C4-2B (cell line): ENCODE measurements at regions not wholly inside any gene's neighbourhood (a gene's known extent, or its start where the extent isn't known, plus 50 kb on each side); places are given as distances from the start of the nearest gene placed in this dataset.

Experiments used
- H3K27ac ChIP-seq: fragments of 450-650 bp; 2 replicates; pipeline ENCODE4 v1.5.1; 2017
- ZFX ChIP-seq: fragments of 450-650 bp; IDR thresholded peaks from 2 replicates; pipeline ENCODE4 v1.6.1; 2017
- TF ChIP-seq, protein P1 (sequence below): fragments of 450-650 bp; conservative IDR thresholded peaks from 2 replicates; pipeline ENCODE4 v1.5.1; 2017; ENCODE audit warnings: mild to moderate bottlenecking

DNA sequence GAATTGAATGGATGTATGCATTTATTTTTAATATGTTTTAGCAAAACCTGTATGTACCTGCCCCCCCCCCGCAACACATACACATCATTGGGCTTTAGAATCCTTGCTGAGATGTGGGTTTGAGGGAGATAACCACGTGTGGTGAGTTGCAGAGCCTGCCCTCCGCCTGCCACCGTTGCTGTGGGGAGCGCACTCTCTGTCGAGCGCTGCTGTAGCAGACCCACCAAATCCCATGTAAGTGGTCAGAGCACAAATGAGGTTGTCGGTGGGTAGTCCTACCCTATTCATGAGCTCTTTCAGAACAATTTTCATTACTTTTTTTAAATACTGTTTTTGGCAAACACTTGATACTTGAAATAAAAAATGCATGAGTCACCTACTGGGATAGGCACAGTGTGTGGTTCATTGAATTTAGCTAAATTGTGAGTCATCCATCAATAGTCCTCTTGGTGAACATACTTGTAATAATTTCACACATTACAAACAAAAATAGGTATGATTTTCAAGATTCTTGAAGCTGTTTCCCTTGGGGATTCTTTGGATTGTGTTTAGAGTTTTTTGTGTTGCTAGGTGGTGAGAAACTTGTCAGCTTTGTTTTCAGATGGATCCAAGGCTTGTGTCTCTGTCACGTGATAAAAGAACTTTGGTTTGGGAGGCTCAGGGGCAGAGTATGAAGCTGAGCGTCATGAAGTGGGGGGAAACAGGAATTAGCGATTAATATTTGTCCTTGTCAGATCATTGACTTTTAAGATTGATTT is 107.6 kb downstream of the PTCSC3 start:
- TF ChIP-seq, protein P1, sequence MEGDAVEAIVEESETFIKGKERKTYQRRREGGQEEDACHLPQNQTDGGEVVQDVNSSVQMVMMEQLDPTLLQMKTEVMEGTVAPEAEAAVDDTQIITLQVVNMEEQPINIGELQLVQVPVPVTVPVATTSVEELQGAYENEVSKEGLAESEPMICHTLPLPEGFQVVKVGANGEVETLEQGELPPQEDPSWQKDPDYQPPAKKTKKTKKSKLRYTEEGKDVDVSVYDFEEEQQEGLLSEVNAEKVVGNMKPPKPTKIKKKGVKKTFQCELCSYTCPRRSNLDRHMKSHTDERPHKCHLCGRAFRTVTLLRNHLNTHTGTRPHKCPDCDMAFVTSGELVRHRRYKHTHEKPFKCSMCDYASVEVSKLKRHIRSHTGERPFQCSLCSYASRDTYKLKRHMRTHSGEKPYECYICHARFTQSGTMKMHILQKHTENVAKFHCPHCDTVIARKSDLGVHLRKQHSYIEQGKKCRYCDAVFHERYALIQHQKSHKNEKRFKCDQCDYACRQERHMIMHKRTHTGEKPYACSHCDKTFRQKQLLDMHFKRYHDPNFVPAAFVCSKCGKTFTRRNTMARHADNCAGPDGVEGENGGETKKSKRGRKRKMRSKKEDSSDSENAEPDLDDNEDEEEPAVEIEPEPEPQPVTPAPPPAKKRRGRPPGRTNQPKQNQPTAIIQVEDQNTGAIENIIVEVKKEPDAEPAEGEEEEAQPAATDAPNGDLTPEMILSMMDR = no peak
- no peak for TF ChIP-seq ZFX
- H3K27ac ChIP-seq = no peak overlapping the region

DNA sequence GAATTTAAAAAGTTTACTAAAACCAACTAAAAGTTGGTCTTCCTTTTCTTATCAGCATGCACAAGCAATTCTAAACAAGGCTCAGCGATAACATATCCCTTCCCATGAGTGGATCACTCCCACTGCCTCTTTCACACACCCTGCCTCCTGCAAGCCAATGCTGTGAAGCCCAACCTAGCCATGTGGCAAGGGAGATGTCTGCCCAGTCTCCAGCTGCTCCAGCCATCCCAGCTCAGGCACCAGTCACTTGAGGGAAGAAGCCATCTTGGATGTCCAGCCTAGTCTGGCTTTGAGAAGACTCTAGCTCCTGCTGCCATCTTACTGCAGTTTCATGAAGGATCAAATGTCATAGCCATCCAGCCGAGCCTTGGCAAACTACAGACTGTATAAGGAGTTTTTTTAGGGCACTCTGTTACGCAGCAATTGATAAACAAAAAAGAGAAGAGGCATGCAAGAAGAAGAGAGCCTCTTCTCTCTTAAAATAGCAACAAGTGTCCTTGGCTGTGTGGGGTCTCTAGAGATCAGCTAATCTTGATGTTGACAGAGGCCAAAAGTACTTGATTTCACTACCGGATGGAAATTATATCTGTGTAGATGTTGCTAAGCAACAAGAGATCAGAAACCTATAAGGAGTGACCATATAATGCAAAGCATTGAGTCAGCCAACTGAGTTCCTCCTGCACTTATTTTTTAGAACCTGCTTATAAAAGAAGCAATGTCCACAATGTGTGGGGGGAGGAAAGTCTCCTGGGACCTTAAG is 108.9 kb downstream of the PTCSC3 start:
- H3K27ac ChIP-seq = no peak overlapping the region
- TF ChIP-seq, protein P1 = no peak
- no peak for TF ChIP-seq ZFX

- TF ChIP-seq ZFX = no peak
- TF ChIP-seq, protein P1 = no peak
- no peak overlapping the region for H3K27ac ChIP-seq
Observed at GRCh38 chr14:36066636-36067035, 109.9 kb downstream of the PTCSC3 start.

GRCh38 chr14:36065831-36066230 is 110.7 kb downstream of the PTCSC3 start:
- TF ChIP-seq ZFX = no peak
- TF ChIP-seq, protein P1 = no peak
- H3K27ac ChIP-seq = no peak overlapping the region

- H3K27ac ChIP-seq = no peak overlapping the region
- no peak for TF ChIP-seq ZFX
- TF ChIP-seq, protein P1 = no peak
Observed at GRCh38 chr14:36059531-36059930, 117.0 kb downstream of the PTCSC3 start.

DNA sequence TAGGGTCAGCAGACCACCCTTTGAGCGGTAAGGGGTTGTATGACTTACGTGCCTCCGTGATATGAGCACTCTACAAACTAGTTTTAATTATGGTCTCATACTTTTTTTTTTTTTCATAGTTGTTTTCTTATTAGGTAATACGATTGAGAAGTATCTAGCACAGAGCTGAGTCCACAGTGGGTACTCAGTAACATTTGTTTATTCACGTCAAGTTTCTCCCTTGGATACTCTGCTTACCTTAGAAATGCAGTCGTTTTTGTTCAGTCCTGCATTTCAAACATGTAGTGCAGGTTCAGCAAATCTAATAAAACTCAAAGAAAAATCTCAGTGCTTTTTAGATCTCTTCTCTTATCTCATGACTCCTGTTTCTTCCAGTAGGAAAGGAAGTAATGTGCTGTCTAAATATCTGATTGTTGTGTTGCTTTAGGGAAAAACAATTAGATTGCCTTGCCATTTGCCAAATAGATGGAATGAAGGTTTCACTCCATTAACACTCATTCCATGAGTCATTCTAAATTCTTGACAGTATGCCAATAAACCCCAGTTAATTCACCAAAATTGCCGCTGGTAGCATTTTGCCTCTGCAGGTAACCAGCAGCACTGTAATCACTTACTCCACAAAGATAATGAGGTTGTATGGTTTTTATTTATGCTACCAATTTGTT is 118.9 kb downstream of the PTCSC3 start:
- no peak overlapping the region for H3K27ac ChIP-seq
- TF ChIP-seq, protein P1 = no peak
- TF ChIP-seq ZFX = no peak

DNA sequence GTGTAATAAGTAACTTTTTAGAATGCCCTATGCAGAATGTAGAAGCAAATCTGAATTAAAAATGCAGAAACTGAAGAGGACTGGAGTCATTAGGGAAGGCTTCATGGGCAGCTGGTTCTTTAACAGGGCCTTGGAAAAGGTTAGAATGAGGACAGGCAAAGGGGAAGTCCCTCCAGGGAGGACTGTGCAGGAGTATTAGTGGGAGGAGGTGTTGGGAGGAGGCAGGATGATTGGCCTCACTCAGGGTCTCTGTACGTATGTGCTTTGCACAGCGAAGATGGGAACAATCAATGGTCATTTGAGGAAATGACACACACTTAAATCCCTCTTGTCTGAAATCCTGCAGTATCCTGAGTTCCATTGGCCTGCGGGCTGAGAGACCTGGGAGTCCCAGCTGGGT is 119.7 kb downstream of the PTCSC3 start:
- no peak for TF ChIP-seq ZFX
- TF ChIP-seq, protein P1 = no peak
- H3K27ac ChIP-seq = no peak overlapping the region
